Naive thymus-derived CD4-positive, alpha-beta T cell (primary cell): ENCODE measurements at regions not wholly inside any gene's neighbourhood (a gene's known extent, or its start where the extent isn't known, plus 50 kb on each side); places are given as distances from the start of the nearest gene placed in this dataset.

Experiments used
- ATAC-seq: fragments of 150-1000 bp; cut with Tn5 transposase; 2 replicates; pipeline ENCODE4 v1.10.0; 2021; ENCODE audit warnings: mild to moderate bottlenecking, moderate library complexity
- CTCF ChIA-PET: fragments of 350-600 bp; sonication (Branson Sonifier 250); formaldehyde crosslinking; loops from one replicate; lab custom pipeline; 2021; ENCODE audit warnings: antibody characterized with exemption; lab: Charles Lee
- POLR2A ChIA-PET: fragments of 350-600 bp; sonication (Branson Sonifier 250); formaldehyde crosslinking; loops from one replicate; lab custom pipeline; 2021; ENCODE audit warnings: antibody characterized with exemption, inconsistent platforms; lab: Charles Lee
- DNase-seq, 9 donors: peaks; one replicate each; pipeline versions ENCODE4 v3.0.0 to v3.0.0-alpha.2; 2020 to 2022; ENCODE audit warnings: mixed read lengths in 1 of 9
- H3K27ac ChIP-seq: one replicate; pipeline ENCODE4 v1.7.0; 2013; ENCODE audit warnings: mild to moderate bottlenecking, low read depth, low read length, moderate library complexity
- H3K27me3 ChIP-seq, 2 donors: one replicate each; pipeline ENCODE4 v1.7.0; 2013; ENCODE audit warnings: low read length in 2 of 2, mild to moderate bottlenecking in 2 of 2, moderate library complexity in 2 of 2; ENCODE audit not compliant: control insufficient read depth in 2 of 2, insufficient read depth in 2 of 2
- H3K36me3 ChIP-seq, 3 experiments: 1 replicate in 2 of 3; 2 replicates in 1 of 3; pipeline ENCODE4 v1.7.0; 2013; ENCODE audit warnings: low read length in 3 of 3, mild to moderate bottlenecking in 3 of 3, moderate library complexity in 1 of 3; ENCODE audit not compliant: insufficient read depth in 3 of 3, control insufficient read depth in 2 of 3
- H3K4me1 ChIP-seq, 2 donors: one replicate each; pipeline ENCODE4 v1.7.0; 2013; ENCODE audit warnings: low read length in 2 of 2, mild to moderate bottlenecking in 2 of 2, moderate library complexity in 1 of 2; ENCODE audit not compliant: control insufficient read depth in 2 of 2, insufficient read depth in 2 of 2
- H3K4me3 ChIP-seq: 2 replicates; pipeline ENCODE4 v1.7.0; 2013; ENCODE audit warnings: mild to moderate bottlenecking, low read length
- H3K9me3 ChIP-seq, 3 experiments: 1 replicate in 2 of 3; 2 replicates in 1 of 3; pipeline ENCODE4 v1.7.0; 2013; ENCODE audit warnings: low read length in 3 of 3; ENCODE audit not compliant: control insufficient read depth in 2 of 3
- H3K27ac Mint-ChIP-seq, 9 donors: one replicate each; pipeline ENCODE4 v1.8.0; 2020 to 2022; ENCODE audit warnings: mixed read lengths in 9 of 9, mild to moderate bottlenecking in 8 of 9, moderate library complexity in 5 of 9, inconsistent platforms in 2 of 9
- H3K27me3 Mint-ChIP-seq, 5 donors: one replicate each; pipeline ENCODE4 v1.8.0; 2021 to 2022; ENCODE audit warnings: mixed read lengths in 5 of 5, mild to moderate bottlenecking in 1 of 5
- H3K36me3 Mint-ChIP-seq, 5 donors: one replicate each; pipeline ENCODE4 v1.8.0; 2020 to 2022; ENCODE audit warnings: mixed read lengths in 5 of 5, mild to moderate bottlenecking in 3 of 5, inconsistent platforms in 1 of 5
- H3K4me1 Mint-ChIP-seq, 7 donors: one replicate each; pipeline ENCODE4 v1.8.0; 2020 to 2022; ENCODE audit warnings: mixed read lengths in 7 of 7, mild to moderate bottlenecking in 3 of 7, inconsistent platforms in 1 of 7
- H3K4me3 Mint-ChIP-seq, 10 donors: one replicate each; pipeline ENCODE4 v1.8.0; 2020 to 2022; ENCODE audit warnings: mild to moderate bottlenecking in 10 of 10, mixed read lengths in 10 of 10, moderate library complexity in 6 of 10, inconsistent platforms in 2 of 10
- H3K9me3 Mint-ChIP-seq, 11 donors: one replicate each; pipeline ENCODE4 v1.8.0; 2020 to 2022; ENCODE audit warnings: mixed read lengths in 11 of 11, mild to moderate bottlenecking in 4 of 11, inconsistent platforms in 1 of 11, moderate library complexity in 1 of 11
- intact Hi-C, 2 donors: fragments of 100-400 bp; cut with micrococcal nuclease; formaldehyde crosslinking; loops; one replicate each; pipeline ENCODE4 v1.15.1; 2023

DNA sequence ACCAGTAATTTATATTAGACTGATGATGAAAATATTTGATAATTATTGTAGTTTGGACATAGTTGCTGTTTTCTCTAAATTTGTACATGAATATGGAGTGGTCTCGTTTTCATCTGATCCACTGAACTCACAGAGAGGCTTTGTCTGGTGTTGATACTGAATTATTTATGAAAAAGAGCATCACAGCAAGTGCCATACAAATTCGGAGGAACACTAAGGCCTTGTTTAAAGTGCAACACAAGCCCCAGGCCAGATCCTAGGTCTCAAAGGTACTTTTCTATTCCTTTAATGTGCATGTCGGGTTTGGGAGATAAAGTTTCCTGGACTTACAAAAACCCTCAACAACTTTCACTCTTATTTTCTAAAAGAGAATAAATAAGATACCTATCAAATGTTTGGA, 796.8 kb upstream of the EPHA6 start:
- no peak overlapping the region for H3K4me3 Mint-ChIP-seq
- intact Hi-C loops = no loop called here

DNA sequence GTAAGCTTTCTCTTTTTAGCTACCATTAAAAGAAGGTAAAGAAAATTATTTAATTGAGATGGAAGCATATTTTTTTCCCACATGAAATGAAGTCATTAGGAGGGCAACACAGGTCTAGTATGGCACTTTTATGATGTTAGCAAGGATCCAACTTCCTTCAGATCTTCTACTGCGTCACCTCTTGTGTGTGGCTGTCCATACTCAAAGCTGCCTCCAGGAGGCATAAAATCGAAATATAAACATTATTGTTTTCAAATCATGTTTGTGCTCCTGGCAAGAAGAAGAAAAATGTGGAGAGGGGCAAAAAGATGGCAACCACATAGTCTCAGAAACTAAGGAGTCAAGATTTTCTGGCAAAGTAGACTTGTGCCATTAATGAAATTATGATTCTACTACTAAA, 791.7 kb upstream of the EPHA6 start:
- no peak overlapping the region for H3K4me3 ChIP-seq
- CTCF ChIA-PET = no interaction called here
- Mint-ChIP-seq H3K36me3 (no peaks in the 10 kb centered on the region), H3K4me1 (no peaks in the 10 kb centered on the region), H3K27me3 (no peaks in the 10 kb centered on the region), H3K9me3 (peaks cover 0 to 5% (median 0%) of the 10 kb centered on the region in 11 donors), H3K27ac (no peak overlapping the region), H3K4me3 (no peak overlapping the region)
- H3K4me1 ChIP-seq = no peaks in the 10 kb centered on the region
- DNase-seq = no peak
- H3K9me3 ChIP-seq = no peaks in the 10 kb centered on the region
- H3K27me3 ChIP-seq = no peaks in the 10 kb centered on the region
- no peak overlapping the region for H3K27ac ChIP-seq
- no peaks in the 10 kb centered on the region for H3K36me3 ChIP-seq
- intact Hi-C loops = no loop called here
- POLR2A ChIA-PET = no interaction called here
- ATAC-seq = no peak

More for the DNA sequence above, 796.8 kb upstream of the EPHA6 start:
- H3K4me1 ChIP-seq = no peaks in the 10 kb centered on the region
- no peaks in the 10 kb centered on the region for H3K9me3 ChIP-seq
- no peaks in the 10 kb centered on the region for H3K4me1 Mint-ChIP-seq
- no peaks in the 10 kb centered on the region for H3K27me3 ChIP-seq
- H3K27ac Mint-ChIP-seq = no peak overlapping the region
- H3K36me3 ChIP-seq = no peaks in the 10 kb centered on the region
- ATAC-seq (no peak), DNase-seq (no peak)
- H3K36me3 Mint-ChIP-seq = no peaks in the 10 kb centered on the region
- POLR2A ChIA-PET = no interaction called here
- CTCF ChIA-PET = no interaction called here
- H3K4me3 ChIP-seq = no peak overlapping the region
- H3K9me3 Mint-ChIP-seq = peaks cover 0 to 4% (median 0%) of the 10 kb centered on the region in 11 donors
- H3K27me3 Mint-ChIP-seq = no peaks in the 10 kb centered on the region
- H3K27ac ChIP-seq = no peak overlapping the region

DNA sequence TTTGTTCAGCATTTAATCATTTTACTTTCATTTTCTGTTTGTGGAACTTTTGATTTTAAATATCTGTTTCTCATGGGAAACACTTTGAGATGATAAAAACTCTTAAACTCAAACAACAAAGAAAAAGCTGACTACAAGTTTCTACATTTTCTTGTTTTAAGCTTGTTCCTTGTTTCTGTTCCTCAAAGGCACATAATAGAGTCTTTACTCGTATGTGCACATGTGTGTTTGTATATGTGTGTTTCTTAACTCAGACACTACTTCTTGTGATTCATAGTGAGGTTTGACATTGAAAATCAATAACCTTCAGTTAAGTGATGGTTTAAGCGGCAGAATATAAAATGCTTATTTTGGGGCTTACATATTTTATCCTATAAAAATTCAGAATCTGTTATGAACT, 786.7 kb upstream of the EPHA6 start:
- H3K9me3 ChIP-seq = no peaks in the 10 kb centered on the region
- no peaks in the 10 kb centered on the region for H3K36me3 ChIP-seq
- no peaks in the 10 kb centered on the region for H3K4me1 ChIP-seq
- no peak overlapping the region for H3K4me3 ChIP-seq
- Mint-ChIP-seq H3K27me3 (no peaks in the 10 kb centered on the region), H3K4me3 (no peak overlapping the region), H3K27ac (no peak overlapping the region), H3K36me3 (no peaks in the 10 kb centered on the region), H3K4me1 (no peaks in the 10 kb centered on the region), H3K9me3 (peaks cover 0 to 6% (median 2%) of the 10 kb centered on the region in 11 donors)
- POLR2A ChIA-PET = no interaction called here
- DNase-seq (no peak), ATAC-seq (no peak)
- CTCF ChIA-PET = no interaction called here
- intact Hi-C loops = no loop called here
- H3K27me3 ChIP-seq = no peaks in the 10 kb centered on the region
- H3K27ac ChIP-seq = no peak overlapping the region

GRCh38 chr3:96039632-96040031, 774.8 kb upstream of the EPHA6 start:
- ChIA-PET CTCF (no interaction called here), POLR2A (no interaction called here)
- Histone ChIP-seq H3K9me3 (no peaks in the 10 kb centered on the region), H3K4me1 (no peaks in the 10 kb centered on the region), H3K36me3 (no peaks in the 10 kb centered on the region), H3K4me3 (no peak overlapping the region), H3K27me3 (no peaks in the 10 kb centered on the region), H3K27ac (no peak overlapping the region)
- intact Hi-C loops = no loop called here
- Mint-ChIP-seq H3K9me3 (peaks cover 0 to 6% (median 0%) of the 10 kb centered on the region in 11 donors), H3K4me1 (no peaks in the 10 kb centered on the region), H3K36me3 (no peaks in the 10 kb centered on the region), H3K27ac (no peak overlapping the region), H3K27me3 (no peaks in the 10 kb centered on the region), H3K4me3 (no peak overlapping the region)
- DNase-seq (no peak), ATAC-seq (no peak)

GRCh38 chr3:96059301-96059700, 755.1 kb upstream of the EPHA6 start:
- CTCF ChIA-PET = no interaction called here
- Histone ChIP-seq H3K4me3 (no peak overlapping the region), H3K27ac (no peak overlapping the region), H3K4me1 (no peaks in the 10 kb centered on the region), H3K27me3 (no peaks in the 10 kb centered on the region), H3K36me3 (no peaks in the 10 kb centered on the region), H3K9me3 (no peaks in the 10 kb centered on the region)
- Mint-ChIP-seq H3K4me3 (no peak overlapping the region), H3K9me3 (peaks cover 0 to 18% (median 6%) of the 10 kb centered on the region in 11 donors), H3K27ac (no peak overlapping the region), H3K4me1 (no peaks in the 10 kb centered on the region), H3K36me3 (no peaks in the 10 kb centered on the region), H3K27me3 (no peaks in the 10 kb centered on the region)
- intact Hi-C loops = no loop called here
- POLR2A ChIA-PET = no interaction called here
- ATAC-seq (no peak), DNase-seq (no peak)

DNA sequence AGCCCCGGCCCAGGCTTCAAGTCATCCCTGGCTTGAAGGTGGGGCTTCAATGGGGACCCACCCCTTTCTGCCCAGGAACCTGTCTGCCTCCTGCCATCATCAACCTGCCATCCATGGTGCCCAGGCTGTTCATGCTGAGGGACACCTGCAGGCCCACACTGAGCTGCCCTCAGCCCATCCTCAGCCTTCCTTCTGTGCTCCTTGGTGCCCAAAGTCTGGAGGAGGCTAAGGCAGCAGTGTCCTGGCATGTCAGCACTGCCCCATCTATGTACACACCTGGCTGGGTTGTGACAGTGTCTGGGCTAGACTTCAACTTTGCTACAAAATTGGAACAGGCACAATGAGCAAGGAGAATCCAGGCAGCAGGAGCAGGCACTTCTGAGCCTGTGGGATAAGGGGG, 745.3 kb upstream of the EPHA6 start:
- no peak overlapping the region for H3K4me3 ChIP-seq
- no peak for ATAC-seq
- no peak overlapping the region for H3K27ac ChIP-seq
- H3K27ac Mint-ChIP-seq = no peak overlapping the region
- no peaks in the 10 kb centered on the region for H3K27me3 ChIP-seq
- CTCF ChIA-PET = no interaction called here
- no peaks in the 10 kb centered on the region for H3K4me1 ChIP-seq
- H3K36me3 ChIP-seq = no peaks in the 10 kb centered on the region
- H3K27me3 Mint-ChIP-seq = no peaks in the 10 kb centered on the region
- DNase-seq = no peak
- POLR2A ChIA-PET = no interaction called here
- H3K4me3 Mint-ChIP-seq = no peak overlapping the region
- H3K9me3 Mint-ChIP-seq = peaks cover 0 to 17% (median 5%) of the 10 kb centered on the region in 11 donors
- intact Hi-C loops = no loop called here
- no peaks in the 10 kb centered on the region for H3K36me3 Mint-ChIP-seq
- H3K9me3 ChIP-seq = peaks cover 0 to 6% (median 0%) of the 10 kb centered on the region in 3 experiments
- no peaks in the 10 kb centered on the region for H3K4me1 Mint-ChIP-seq

DNA sequence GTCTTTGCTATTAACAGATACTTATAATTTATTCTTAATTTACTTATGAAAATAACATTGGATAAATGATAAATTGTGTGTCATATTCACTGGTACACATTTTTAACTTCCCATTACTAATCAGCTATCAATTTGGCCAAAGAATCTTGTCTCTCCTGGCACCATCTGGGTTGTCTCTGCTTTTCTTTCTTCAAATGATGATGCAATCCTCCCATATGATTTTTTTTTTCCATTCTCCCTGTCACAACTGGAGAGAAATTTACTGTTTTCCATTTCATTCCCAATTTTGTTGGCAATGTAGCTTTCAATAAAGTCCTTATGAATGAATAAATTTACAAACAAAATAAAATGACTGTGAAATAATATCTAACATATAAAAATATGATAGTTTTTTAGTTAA, 743.7 kb upstream of the EPHA6 start:
- ATAC-seq = no peak
- no peaks in the 10 kb centered on the region for H3K36me3 Mint-ChIP-seq
- Histone ChIP-seq H3K4me1 (no peaks in the 10 kb centered on the region), H3K27ac (no peak overlapping the region), H3K9me3 (peaks cover 0 to 6% (median 0%) of the 10 kb centered on the region in 3 experiments), H3K27me3 (no peaks in the 10 kb centered on the region), H3K36me3 (no peaks in the 10 kb centered on the region), H3K4me3 (no peak overlapping the region)
- POLR2A ChIA-PET = no interaction called here
- H3K4me1 Mint-ChIP-seq = no peaks in the 10 kb centered on the region
- CTCF ChIA-PET = no interaction called here
- no peak for DNase-seq
- intact Hi-C loops = no loop called here
- H3K9me3 Mint-ChIP-seq = peaks cover 0 to 20% (median 5%) of the 10 kb centered on the region in 11 donors
- no peaks in the 10 kb centered on the region for H3K27me3 Mint-ChIP-seq
- H3K27ac Mint-ChIP-seq = no peak overlapping the region
- H3K4me3 Mint-ChIP-seq = no peak overlapping the region
